GM12878 (cell line): ENCODE measurements at regions not wholly inside any gene's neighbourhood (a gene's known extent, or its start where the extent isn't known, plus 50 kb on each side); places are given as distances from the start of the nearest gene placed in this dataset.

Experiments
- BMI1 ChIP-seq: fragments of 450-650 bp; IDR thresholded peaks from 2 replicates; pipeline ENCODE4 v1.6.1; 2016; ENCODE audit warnings: mild to moderate bottlenecking, moderate library complexity, borderline replicate concordance
- MEF2B ChIP-seq: fragments of 450-650 bp; IDR thresholded peaks from 2 replicates; pipeline ENCODE4 v1.6.1; 2018; ENCODE audit warnings: mild to moderate bottlenecking, moderate library complexity; ENCODE audit not compliant: partially characterized antibody, poor library complexity, severe bottlenecking
- TF ChIP-seq, protein P1 (sequence below): fragments of 450-650 bp; formaldehyde crosslinking; IDR thresholded peaks from 2 replicates; pipeline ENCODE4 v1.4.0; 2022; ENCODE audit warnings: mild to moderate bottlenecking, moderate library complexity
- TF ChIP-seq, protein P2 (sequence below): IDR thresholded peaks from 2 replicates; pipeline ENCODE4 v1.6.1; 2012; ENCODE audit warnings: low read length, inconsistent platforms
- TF ChIP-seq, protein P3 (sequence below): fragments of 450-650 bp; IDR thresholded peaks from 2 replicates; pipeline ENCODE4 v1.6.1; 2017; ENCODE audit warnings: mild to moderate bottlenecking, moderate library complexity
- TF ChIP-seq, protein P4 (sequence below): IDR thresholded peaks from 2 replicates; pipeline ENCODE4 v1.6.1; 2012; ENCODE audit warnings: low read depth, low read length, improper control_type of control experiment

DNA sequence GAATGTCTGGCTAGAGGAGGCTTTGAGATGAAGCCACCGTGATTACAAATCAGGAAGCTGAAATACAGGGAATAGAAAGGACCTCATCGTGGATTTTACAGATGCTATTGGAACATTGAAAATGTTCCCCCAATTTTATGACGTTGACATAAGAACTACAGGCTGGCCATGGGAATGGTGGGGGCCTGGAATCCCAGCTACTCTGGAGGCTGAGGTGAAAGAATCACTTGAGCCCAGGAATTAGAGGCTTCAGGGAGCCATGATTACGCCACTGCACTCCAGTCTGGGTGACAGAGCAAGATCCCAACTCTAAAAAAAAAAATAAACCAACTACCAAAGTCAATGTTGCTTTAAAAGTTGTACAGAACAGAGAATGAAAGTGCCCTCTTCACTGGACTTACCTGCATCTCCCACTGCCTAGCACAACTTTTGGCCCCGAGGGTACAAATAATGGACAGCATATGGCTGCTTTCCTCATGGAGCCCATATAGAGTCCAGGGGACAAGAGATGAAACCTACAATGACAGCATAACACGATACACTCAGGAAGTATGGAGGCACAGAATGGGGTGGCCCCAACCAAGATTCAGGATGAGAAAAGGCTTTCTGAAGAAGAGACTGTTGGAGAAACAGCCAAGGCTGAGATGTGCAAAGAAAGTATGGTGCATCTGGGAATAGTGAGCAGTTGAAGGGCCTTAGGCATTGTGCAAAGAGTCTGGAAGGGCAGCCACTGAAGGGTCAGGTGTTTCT is 254.8 kb downstream of the MYCN start (continued):
- TF ChIP-seq, protein P1, sequence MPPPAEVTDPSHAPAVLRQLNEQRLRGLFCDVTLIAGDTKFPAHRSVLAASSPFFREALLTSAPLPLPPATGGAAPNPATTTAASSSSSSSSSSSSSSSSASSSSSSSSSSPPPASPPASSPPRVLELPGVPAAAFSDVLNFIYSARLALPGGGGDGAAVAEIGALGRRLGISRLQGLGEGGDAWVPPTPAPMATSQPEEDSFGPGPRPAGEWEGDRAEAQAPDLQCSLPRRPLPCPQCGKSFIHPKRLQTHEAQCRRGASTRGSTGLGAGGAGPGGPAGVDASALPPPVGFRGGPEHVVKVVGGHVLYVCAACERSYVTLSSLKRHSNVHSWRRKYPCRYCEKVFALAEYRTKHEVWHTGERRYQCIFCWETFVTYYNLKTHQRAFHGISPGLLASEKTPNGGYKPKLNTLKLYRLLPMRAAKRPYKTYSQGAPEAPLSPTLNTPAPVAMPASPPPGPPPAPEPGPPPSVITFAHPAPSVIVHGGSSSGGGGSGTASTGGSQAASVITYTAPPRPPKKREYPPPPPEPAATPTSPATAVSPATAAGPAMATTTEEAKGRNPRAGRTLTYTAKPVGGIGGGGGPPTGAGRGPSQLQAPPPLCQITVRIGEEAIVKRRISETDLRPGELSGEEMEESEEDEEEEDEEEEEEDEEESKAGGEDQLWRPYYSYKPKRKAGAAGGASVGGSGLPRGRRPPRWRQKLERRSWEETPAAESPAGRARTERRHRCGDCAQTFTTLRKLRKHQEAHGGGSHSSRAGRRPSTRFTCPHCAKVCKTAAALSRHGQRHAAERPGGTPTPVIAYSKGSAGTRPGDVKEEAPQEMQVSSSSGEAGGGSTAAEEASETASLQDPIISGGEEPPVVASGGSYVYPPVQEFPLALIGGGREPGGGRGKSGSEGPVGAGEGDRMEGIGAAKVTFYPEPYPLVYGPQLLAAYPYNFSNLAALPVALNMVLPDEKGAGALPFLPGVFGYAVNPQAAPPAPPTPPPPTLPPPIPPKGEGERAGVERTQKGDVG (CRISPR knock-in tag): no peak
- TF ChIP-seq BMI1: no peak
- no peak for TF ChIP-seq MEF2B
- TF ChIP-seq, protein P2, sequence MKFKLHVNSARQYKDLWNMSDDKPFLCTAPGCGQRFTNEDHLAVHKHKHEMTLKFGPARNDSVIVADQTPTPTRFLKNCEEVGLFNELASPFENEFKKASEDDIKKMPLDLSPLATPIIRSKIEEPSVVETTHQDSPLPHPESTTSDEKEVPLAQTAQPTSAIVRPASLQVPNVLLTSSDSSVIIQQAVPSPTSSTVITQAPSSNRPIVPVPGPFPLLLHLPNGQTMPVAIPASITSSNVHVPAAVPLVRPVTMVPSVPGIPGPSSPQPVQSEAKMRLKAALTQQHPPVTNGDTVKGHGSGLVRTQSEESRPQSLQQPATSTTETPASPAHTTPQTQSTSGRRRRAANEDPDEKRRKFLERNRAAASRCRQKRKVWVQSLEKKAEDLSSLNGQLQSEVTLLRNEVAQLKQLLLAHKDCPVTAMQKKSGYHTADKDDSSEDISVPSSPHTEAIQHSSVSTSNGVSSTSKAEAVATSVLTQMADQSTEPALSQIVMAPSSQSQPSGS: no peak
- TF ChIP-seq, protein P3, sequence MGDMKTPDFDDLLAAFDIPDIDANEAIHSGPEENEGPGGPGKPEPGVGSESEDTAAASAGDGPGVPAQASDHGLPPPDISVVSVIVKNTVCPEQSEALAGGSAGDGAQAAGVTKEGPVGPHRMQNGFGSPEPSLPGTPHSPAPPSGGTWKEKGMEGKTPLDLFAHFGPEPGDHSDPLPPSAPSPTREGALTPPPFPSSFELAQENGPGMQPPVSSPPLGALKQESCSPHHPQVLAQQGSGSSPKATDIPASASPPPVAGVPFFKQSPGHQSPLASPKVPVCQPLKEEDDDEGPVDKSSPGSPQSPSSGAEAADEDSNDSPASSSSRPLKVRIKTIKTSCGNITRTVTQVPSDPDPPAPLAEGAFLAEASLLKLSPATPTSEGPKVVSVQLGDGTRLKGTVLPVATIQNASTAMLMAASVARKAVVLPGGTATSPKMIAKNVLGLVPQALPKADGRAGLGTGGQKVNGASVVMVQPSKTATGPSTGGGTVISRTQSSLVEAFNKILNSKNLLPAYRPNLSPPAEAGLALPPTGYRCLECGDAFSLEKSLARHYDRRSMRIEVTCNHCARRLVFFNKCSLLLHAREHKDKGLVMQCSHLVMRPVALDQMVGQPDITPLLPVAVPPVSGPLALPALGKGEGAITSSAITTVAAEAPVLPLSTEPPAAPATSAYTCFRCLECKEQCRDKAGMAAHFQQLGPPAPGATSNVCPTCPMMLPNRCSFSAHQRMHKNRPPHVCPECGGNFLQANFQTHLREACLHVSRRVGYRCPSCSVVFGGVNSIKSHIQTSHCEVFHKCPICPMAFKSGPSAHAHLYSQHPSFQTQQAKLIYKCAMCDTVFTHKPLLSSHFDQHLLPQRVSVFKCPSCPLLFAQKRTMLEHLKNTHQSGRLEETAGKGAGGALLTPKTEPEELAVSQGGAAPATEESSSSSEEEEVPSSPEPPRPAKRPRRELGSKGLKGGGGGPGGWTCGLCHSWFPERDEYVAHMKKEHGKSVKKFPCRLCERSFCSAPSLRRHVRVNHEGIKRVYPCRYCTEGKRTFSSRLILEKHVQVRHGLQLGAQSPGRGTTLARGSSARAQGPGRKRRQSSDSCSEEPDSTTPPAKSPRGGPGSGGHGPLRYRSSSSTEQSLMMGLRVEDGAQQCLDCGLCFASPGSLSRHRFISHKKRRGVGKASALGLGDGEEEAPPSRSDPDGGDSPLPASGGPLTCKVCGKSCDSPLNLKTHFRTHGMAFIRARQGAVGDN: no peak
- TF ChIP-seq, protein P4, sequence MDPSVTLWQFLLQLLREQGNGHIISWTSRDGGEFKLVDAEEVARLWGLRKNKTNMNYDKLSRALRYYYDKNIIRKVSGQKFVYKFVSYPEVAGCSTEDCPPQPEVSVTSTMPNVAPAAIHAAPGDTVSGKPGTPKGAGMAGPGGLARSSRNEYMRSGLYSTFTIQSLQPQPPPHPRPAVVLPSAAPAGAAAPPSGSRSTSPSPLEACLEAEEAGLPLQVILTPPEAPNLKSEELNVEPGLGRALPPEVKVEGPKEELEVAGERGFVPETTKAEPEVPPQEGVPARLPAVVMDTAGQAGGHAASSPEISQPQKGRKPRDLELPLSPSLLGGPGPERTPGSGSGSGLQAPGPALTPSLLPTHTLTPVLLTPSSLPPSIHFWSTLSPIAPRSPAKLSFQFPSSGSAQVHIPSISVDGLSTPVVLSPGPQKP: no peak
